ENCODE measurements at regions not wholly inside any gene's neighbourhood (a gene's known extent, or its start where the extent isn't known, plus 50 kb on each side); places are given as distances from the start of the nearest gene placed in this dataset.

DNA sequence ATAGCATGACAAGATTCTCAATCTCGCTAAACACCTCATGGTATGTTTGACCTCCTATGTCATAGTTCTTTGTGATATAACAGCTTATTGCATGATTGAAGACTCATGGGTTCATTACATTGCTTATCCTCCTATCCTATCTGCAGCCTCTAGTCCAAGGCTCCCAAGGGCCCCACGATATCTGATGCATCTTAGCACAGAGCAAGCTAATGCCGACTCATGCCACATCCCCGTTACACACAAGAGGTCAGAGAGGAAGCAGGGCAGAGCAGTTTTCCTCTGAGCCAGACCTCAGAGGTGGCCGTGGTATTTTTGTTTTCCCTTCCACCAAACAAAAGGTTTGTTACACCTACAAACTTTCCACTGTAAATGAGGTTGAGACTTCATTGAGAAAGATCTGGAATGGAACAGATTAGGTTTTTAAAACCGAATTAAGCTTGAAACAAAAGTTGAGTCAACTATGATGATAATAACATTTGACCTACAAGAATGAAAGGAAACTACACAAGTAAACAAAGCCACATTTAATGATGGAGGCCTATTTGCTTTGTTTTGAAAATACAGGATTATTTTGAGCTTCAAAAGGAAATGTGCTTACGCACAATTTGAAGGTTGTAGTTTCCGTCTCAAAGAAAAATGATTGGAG lies 133.9 kb upstream of the MYLIP start:
- DNase-seq (ENCODE audit: low read depth in 3 of 3) = no peak

DNA sequence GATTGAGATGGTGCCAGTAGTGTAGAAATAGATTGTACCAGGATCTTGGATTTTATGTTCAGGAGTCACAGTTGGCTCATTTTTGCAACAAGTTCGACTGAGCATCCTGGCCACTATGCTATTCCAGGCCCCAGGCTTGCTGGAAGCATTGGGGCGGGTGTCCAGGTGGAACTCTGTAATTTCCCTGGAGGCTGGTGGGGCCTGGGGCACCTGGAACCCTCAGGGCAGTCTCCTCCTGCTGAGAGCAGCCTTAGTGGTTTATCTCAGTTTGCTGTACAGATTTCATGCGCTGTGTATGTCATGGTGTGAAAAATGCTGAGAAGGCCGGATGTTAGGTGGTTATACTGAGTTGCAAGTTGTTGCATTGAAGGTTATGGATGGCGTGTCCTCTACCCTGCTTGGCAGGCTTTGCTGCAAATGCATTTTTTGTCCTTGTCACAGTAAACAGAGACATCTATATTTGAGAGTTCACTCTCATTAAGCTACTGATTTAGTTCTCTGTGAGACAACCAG lies 135.1 kb upstream of the MYLIP start:
- DNase-seq (ENCODE audit: low read depth in 3 of 3) = no peak

DNA sequence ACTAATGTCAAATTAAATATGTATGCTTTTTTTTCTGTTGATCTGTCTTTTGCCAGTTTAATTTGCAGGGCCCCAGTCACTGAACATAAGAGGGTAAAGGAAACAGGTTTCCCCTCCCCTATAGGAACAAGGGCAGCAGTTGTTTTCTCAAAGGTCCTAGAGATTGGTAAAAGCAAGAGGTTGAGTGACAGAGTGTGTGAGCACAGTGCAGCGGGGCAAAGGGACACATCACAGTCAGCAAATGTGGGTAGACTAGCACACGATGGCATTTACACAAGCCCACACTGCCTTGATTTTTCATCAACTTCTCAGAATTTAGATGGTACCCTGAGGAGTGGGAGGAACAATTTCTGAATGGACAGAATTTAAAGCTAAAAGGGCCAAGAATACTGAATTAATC lies 138.7 kb upstream of the MYLIP start:
- no peak for DNase-seq (ENCODE audit: low read depth in 3 of 3)

DNA sequence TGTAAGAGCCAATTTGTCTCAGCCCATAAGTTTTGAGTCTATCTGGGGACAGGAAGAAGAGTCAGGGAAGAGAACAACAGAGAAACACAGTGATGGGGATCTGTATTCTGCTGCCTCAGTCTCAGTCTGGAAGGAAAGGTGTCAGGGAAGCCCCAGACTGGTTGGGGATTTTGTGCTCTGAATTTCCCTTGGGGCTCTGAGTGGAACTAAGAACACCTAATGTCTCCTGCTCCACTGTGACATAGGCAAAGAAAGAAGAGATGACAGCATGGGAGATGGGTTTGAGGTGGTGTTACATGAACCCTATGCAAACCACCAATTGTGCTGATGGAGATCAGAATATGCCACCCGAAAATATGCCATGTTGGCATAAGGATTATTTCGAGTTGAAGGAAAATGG lies 139.5 kb upstream of the MYLIP start:
- no peak for DNase-seq (ENCODE audit: low read depth in 3 of 3)

DNA sequence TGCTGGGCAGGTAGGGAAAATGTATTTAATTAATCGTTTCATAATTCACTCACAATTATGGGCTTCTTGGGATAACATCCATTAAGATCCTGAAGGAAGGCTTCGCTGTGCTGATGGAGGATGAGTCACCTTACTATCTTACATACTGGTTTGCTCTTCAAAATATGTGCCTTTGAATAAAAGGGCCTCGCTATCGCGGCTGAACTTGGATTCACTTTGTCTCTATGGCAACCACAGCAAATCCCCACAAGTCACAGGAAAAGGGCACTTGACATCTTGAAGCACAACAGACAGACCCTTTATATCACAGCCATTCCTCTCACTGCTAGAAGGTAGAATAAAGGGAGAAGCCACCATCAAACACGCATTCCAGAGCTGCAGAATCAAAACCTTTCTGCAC lies 141.3 kb upstream of the MYLIP start:
- no peak for DNase-seq (ENCODE audit: low read depth in 3 of 3)

DNA sequence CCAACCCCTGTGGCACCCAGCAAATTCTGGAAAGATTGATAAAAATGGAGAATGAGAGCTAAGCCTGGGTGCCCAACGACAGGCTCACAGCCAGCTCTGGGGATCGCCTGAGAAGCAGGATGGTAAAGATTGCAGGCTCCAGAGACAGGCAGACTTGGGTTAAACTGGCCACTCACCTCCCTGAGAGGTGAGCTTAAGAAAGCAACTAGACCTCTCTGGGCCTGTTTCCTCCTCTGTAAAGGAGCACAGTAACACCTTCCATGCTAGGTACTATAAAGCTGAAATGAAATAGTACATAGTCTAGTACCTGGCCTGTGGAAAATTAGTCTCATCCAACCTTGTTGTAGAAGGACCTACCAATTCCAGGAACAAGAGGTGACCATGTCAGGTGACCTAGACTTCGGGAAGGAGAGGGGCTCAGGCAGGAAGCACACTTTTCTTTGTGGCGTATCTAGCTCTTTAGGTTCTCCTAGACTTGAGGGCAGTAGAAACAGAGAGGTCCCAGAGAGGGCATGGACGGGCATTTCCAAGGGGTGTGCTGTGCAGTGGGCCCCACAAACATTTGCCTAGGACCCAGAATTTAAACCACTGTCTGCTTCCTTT lies 142.8 kb upstream of the MYLIP start:
- DNase-seq (ENCODE audit: low read depth in 3 of 3) = no peak

DNA sequence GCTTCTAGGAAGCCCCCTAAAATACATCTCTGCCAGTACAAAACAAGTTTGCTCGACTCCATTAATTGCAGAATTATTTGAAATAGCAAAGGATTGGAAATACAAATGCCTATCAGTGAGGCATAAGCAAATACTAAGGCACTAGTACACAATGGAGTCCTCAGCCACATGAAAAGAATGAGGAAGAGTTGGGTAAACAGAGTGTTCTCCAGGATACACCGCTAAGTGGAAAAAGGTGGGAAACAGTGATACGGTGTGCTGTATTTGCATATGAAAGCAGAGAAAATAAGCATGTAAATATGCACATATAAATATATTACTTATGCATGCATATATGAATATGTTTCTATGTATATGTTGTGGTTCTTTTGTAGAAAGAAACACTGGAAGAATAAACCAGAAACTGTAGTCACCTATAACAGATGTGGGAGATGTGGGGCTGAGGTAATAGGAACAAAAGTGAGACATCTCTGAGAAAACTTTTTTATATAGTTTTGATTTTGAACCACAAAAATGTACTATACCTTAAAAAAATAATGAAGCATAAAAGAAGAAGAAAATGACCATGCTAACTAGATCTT lies 143.4 kb upstream of the MYLIP start:
- no peak for DNase-seq (ENCODE audit: low read depth in 3 of 3)

DNA sequence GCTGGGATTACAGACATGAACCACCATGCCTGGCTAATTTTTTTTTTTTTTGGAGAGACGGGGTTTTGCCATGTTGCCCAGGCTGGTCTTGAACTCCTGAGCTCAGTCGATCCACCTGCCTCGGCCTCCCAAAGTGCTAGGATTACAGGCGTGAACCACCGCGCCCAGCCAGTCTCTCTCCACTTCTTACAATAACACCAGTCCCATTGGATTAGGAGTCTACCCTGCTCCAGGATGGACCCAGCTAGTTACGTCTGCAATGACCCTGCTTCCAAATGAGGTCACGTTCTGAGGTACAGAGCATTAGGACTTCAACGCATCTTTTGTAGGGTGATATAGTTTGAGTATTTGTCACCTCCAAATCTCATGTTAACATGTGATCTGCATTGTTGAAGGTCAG lies 146.9 kb upstream of the MYLIP start:
- DNase-seq (ENCODE audit: low read depth in 3 of 3) = no peak

DNA sequence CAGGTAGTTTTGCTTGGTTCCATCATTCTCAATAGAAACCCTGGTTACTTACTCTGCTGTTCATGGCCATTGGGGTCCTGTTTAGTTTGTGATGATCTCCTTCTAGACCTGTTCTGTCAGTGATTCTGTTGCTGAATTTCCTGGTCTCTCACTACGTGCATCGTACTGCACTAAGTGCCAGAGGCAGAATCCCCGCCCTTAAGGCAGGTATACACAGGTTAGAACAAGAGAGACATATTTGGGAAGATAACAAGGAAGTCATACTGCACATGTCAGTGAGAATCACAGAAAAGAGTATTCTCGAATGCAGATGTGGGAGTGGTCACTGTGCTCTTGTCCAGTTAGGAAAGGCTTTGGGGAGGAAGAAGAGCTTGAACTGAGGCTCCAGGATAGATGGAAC lies 148.1 kb upstream of the MYLIP start:
- no peak for DNase-seq (ENCODE audit: low read depth in 3 of 3)

DNA sequence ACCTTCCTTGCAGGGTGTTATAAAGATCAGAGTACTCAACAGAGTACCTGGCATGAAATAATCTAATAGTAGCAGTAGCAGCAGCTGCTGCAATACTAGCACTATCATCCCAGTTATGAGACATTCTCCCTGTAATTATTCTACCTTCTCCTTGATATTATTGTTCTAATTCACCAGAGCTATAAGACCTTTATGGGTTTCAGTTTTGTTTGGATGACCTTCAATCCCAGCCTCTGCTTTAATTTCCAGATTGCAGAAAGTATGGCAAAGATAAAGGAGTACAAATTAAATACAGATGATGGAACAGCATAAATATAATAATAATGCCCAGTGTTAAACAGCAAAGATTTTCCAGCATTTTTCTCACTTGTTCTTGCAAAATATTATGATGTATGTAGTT lies 150.5 kb upstream of the MYLIP start:
- no peak for DNase-seq (ENCODE audit: low read depth in 3 of 3)

DNA sequence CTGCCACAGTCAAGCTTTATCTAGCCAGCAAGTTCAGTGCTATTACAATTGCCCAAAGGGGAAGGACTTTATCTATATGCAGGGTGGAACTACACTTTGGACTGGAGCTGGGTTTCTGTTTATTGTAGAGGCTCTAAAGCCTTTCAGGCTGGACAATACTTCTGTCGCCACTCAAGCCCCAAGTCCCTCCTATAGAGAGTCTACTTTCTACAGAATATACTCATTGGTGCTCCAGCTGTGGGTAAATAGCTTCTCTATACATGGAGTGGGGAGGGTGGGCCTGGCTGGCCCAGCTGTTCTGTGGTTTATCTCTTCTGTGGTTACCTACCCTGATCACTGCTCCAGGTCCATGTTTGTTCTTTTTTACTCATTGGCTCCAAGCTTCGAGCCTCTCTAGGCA lies 151.8 kb upstream of the MYLIP start:
- DNase-seq (ENCODE audit: low read depth in 3 of 3) = no peak

DNA sequence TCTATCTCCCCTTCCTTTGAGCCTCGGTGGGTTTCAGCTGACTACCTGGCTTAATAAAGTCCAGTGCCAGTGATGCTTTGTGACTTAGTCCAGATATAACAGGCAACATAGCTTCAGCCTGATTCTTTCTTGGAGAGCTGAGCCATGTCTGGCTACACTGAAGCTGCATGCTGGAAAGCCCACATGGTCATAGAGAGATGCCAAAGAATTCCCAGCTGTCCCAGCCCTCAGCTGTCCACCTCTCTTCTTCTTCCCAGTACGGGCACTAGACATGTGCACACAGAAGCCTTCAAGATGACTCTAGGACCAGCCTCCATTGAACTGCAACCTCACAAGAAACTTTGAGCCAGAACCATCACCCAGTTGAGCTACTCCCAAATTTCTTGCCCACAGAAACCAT lies 154.1 kb upstream of the MYLIP start:
- DNase-seq (ENCODE audit: low read depth in 3 of 3) = no peak

DNA sequence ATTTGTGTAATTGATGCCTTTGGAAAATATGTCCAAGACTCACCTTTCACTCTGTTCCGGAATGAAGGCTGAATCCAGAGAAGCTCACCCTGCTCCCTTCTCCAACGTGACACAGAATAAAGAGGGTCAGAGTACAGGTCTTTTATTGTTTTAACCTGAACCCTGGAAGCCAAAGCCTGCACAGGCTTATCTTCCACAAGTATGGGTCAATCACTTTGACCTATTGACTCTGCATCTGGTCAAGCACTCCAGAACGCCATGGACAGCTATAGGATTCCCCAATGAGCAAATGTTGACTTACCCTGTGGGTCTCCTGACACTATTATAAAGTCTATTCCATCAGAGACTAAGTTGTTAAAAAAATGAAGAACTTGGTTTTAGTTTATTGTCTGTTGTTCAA lies 158.4 kb upstream of the MYLIP start:
- no peak for DNase-seq (ENCODE audit: low read depth in 3 of 3)

DNA sequence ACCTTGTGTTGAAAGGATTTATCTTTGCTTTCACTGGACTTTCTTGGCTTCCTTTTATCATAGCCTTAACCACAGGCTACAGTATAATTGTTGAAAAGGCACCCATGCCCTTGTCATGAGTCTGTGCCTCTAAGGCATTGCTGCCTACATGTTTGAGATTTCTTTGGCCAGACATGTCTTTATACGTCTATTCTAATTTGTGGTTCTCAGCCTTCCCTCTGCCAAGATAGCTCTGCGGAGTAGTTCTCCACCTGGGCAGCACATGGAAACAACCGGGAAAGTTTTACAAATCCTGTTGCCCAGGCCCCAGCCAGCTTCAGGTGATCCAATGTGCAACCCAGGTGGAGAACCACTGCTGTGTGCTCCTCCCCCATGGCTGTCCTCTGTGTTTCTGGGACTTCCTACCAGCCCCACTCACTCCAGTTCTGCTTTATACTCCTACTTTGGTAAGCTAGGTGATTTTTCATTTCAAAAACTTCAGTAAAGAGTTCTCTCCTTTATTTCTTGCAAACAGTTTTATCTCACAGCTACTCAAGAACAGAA lies 159.6 kb upstream of the MYLIP start:
- no peak for DNase-seq (ENCODE audit: low read depth in 3 of 3)

DNA sequence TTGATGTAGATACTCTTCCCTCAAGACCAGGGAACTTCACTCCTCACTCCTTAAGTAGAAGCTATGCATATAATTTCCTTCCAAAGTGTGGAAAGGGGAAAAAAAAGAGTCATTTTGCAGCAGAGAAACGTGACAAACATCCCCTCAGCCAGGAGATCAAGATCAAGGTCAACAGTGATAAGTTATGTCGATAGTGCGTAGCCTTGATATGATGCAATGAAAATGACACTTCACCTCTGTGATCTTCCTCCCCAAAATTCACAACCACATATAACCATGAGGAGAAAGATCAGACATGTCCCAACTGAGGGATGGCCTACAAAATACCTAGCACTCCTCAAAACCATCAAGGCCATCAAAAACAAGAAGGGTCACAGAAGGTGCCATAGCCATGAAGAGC lies 160.4 kb upstream of the MYLIP start:
- no peak for DNase-seq (ENCODE audit: low read depth in 3 of 3)

DNA sequence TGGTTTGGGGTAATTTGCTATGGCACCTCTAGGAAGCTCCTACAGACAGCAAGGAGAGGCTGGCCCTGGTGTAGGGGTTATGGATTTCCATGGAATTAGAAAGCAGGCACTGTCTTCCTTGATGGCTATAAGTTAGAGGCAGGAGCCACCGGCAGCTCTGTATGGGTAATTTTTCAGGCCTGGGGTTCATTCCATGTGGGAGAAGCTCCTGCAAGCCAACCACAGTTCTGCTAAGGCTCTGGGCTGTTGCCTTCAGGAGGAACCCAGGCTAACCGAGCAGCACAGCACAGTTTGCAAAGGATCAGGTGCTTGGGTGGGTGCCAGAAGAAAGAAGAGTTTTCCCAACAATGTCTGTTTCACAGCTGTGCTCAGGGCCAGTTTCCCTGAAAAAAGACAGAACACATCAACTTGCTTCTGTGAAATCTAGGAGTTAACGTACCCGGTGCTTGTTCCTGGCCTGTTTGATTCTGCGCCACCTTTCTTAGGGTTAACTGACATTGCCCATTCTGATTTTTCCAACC lies 162.8 kb upstream of the MYLIP start:
- DNase-seq (ENCODE audit: low read depth in 3 of 3) = no peak

DNA sequence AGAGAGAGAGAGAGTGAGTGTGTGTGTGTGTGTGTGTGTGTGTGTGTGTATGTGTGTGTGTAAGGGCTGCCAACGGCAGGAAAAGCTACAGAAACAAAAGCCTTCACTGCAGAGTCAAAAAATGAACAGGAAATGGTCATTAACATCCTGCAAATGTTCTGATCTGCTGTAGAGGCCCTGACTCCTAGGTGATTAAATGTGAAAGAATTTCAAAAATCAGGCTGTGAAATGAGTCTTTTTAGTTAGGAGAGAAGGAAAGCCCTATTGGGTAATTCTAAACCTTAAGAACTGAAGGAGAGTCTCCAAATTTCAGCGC lies 166.5 kb upstream of the MYLIP start:
- DNase-seq (ENCODE audit: low read depth in 3 of 3) = no peak

DNA sequence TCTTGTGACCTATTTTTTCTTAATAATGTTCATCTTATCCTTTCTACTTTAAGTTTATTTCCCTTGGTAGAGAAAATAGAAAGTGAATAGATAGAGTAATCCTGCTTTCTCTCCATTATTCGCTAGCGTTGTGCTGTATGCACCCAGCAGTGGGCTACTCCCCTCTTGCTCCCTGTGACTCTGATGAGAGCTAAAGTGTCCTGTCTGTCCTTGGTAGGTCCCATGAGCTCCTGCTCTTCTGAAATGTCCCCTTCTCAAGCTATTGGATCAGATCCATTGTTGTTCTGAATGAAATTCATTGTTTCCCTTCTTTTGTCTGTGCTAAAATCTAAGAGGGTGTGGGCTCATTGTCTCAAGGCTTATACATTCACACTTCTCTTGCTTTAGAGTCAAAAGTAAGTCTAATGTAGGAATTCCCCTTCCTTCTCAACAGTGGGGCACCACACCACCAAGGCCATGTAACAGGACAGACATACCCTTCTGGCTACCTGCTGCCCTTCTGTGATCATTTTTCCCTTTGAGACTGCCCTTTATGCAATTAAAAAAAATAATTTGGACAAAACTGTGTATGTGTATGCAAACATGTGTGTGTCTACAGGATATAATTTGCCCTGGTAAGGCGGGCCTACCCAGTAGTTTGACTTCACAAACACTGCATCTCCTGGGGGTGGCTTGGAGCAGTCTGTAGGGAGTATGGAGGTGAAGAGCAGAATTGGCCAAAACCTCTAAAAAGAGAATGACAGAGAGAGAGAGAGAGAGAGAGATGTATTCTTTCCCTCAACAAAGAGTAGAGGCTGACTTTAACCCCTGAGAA lies 167.0 kb upstream of the MYLIP start:
- no peak for DNase-seq (ENCODE audit: low read depth in 3 of 3)

DNA sequence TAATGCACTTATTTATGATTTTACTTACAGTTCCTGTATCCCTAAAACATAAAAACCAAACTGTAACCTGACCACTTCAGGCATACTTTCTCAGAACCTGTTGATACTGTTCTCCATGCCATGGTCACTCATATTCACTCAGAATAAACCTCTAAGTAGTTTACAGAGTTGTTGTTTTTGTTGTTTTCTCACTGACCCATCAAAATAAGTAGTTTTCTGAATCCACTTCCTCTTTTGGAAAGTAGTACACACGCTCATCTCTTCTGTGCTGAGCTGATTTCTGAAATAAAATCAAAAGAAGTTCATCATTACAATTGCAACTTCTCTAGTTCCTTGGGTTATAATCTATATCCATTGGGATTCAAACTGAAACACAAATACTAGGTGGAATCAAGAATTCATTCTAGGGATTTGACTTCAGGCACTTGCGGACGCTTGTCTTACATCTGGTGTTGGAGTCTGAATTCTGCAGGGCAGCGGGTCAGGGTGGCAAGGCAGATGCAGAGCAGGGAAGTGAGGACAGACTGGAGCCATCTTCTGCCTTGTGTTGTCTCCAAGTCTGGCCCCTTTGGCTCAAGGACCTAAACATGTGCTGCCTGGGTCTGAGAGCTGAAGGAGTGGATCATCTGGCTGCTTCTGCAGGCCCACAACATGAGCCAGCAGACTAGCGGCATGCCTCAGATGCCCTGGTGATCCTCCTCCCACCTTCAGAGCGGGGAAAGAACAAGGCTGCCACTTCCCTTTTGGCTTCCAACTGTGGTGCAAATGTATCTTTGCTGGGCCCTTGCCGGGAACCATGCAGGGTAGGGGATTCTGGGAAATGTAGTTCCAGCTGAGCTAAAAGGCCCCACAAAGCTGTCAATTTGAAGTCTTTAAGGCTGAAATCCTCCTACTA lies 167.9 kb upstream of the MYLIP start:
- no peak for DNase-seq (ENCODE audit: low read depth in 3 of 3)

DNA sequence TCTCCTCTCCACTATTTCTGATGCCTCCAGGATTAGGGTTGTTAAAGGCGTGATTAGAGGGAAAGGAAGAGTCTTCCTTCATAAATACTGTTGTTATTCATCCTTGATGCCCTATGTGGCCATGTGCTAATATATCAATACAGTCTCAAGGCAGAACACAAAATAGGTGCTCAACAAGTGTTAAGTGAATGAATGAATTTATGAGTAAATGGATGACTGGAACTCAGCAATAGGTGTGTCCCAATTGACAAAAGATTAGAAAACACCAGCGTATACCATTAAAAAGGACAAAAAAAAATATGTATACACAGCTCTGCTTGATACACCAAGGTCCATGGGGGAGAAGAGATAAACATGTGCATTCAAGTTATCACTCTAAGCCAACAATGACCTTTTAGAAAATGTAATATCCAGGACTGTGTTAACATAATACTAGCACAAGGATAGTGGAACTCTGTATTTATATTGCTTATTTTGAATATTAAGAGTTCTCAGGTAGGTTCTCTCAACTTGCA lies 171.2 kb upstream of the MYLIP start:
- DNase-seq (ENCODE audit: low read depth in 3 of 3) = no peak
